Fibroblast of lung (primary cell): ENCODE measurements at regions not wholly inside any gene's neighbourhood (a gene's known extent, or its start where the extent isn't known, plus 50 kb on each side); places are given as distances from the start of the nearest gene placed in this dataset.

Source experiments
- DNase-seq, 2 donors: peaks; one replicate each; pipeline versions ENCODE4 v3.0.0 to v3.0.0-alpha.2; 2010; ENCODE audit warnings: low read depth in 2 of 2
- H2AFZ ChIP-seq: 2 replicates; pipeline ENCODE4 v1.5.1; 2012; ENCODE audit warnings: low read length, control low read depth, inconsistent platforms
- H3K27ac ChIP-seq: 2 replicates; pipeline ENCODE4 v1.5.1; 2011; ENCODE audit warnings: low read length, control low read depth; ENCODE audit not compliant: insufficient read depth
- H3K27me3 ChIP-seq: 2 replicates; pipeline ENCODE4 v1.5.1; 2011; ENCODE audit warnings: mild to moderate bottlenecking, low read length; ENCODE audit not compliant: control insufficient read depth, insufficient read depth
- H3K36me3 ChIP-seq: 2 replicates; pipeline ENCODE4 v1.5.1; 2011; ENCODE audit warnings: low read length; ENCODE audit not compliant: control insufficient read depth, insufficient read depth
- H3K4me1 ChIP-seq: 2 replicates; pipeline ENCODE4 v1.5.1; 2011; ENCODE audit warnings: low read length; ENCODE audit not compliant: control insufficient read depth, insufficient read depth; ENCODE audit errors: extremely low read depth
- H3K4me2 ChIP-seq: 2 replicates; pipeline ENCODE4 v1.5.1; 2011; ENCODE audit warnings: low read length, control low read depth; ENCODE audit not compliant: insufficient read depth; ENCODE audit errors: extremely low read depth
- H3K4me3 ChIP-seq, 4 experiments: fragments of 200-600 bp in 1 of 4; sonication (generic) in 1 of 4; replicated peaks in 1 of 4; 2 replicates each; pipeline ENCODE4 v1.5.1; 2011 to 2016; ENCODE audit warnings: low read length in 4 of 4, low read depth in 3 of 4, mild to moderate bottlenecking in 3 of 4, control low read depth in 2 of 4, inconsistent platforms in 1 of 4, mixed read lengths in 1 of 4; ENCODE audit not compliant: insufficient read depth in 1 of 4; ENCODE audit errors: control extremely low read depth in 1 of 4
- H3K79me2 ChIP-seq: 2 replicates; pipeline ENCODE4 v1.5.1; 2012; ENCODE audit warnings: mild to moderate bottlenecking, low read length, inconsistent platforms; ENCODE audit not compliant: control insufficient read depth, insufficient read depth
- H3K9ac ChIP-seq: 2 replicates; pipeline ENCODE4 v1.5.1; 2011; ENCODE audit warnings: mild to moderate bottlenecking, low read length, control low read depth; ENCODE audit not compliant: insufficient read depth
- H3K9me3 ChIP-seq: 2 replicates; pipeline ENCODE4 v1.5.1; 2012; ENCODE audit warnings: low read depth, low read length; ENCODE audit not compliant: control insufficient read depth, insufficient read depth
- H4K20me1 ChIP-seq: 2 replicates; pipeline ENCODE4 v1.5.1; 2011; ENCODE audit warnings: low read length; ENCODE audit not compliant: control insufficient read depth, insufficient read depth; ENCODE audit errors: extremely low read depth
- EZH2 ChIP-seq: IDR thresholded peaks from 2 replicates; pipeline ENCODE4 v1.5.1; 2012; ENCODE audit warnings: low read length, control low read depth, mild to moderate bottlenecking; ENCODE audit errors: missing control alignments
- TF ChIP-seq, protein P1 (sequence below), 2 donors: IDR thresholded peaks in 1 of 2; conservative IDR thresholded peaks in 1 of 2; 1 replicate in 1 of 2; 2 replicates in 1 of 2; pipeline ENCODE4 v1.5.1; 2011 to 2012; ENCODE audit warnings: low read length in 2 of 2, control low read depth in 1 of 2, inconsistent platforms in 1 of 2, low read depth in 1 of 2, mild to moderate bottlenecking in 1 of 2

DNA sequence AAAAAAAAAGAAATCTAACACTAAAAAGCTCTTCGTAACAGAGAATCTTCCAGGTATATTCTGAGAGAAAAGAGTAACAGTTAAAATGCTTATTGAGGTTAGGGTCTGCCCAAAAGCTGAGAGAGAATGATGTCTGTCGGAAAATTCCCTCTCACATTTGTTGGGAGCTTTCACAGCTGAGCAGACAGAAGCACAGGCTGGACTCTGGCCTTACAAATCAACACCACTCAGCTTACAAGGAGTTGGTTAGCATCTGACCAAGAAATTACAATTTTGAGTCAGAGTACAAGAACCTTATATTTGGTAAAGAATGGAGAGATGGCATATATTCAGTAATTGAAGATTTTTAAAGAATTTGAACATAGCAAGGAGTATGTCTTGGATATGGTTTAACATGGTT is 1561.0 kb upstream of the RAG2 start:
- H3K27me3 ChIP-seq, result no peaks in the 10 kb centered on the region
- H3K4me2 ChIP-seq, result no peak overlapping the region
- no peak for DNase-seq

DNA sequence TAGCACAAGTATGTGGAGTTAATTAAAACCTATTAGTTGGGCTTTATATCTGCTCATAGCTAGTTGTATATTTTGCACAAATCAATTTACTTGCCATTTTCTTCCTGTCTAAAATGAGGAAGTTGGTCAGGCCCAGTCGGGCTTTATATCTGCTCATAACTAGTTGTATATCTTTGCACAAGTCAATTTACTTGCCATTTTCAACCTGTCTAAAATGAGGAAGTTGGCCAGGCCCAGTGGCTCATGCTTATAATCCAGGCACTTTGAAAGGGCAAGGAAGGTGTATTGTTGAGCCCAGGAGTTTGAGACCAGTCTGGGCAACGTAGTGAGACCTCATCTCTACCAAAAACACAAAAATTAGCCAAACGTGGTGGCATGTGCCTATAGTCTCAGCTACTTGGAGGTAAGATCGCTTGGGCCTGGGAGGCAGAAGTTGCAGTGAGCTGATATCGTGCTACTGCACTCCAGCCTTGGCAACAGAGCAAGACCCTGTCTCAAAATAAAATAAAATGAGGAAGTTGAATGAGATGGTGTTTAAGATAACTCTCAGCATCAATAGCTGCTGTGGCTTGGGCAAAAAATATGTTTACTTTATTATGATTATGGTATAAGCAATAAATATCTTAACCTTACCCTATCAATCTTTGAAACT is 1558.6 kb upstream of the RAG2 start:
- H2AFZ ChIP-seq, result no peak overlapping the region
- no peaks in the 10 kb centered on the region for H3K9me3 ChIP-seq
- no peaks in the 10 kb centered on the region for H3K4me1 ChIP-seq
- H4K20me1 ChIP-seq, result no peaks in the 10 kb centered on the region
- H3K27me3 ChIP-seq, result no peaks in the 10 kb centered on the region
- H3K9ac ChIP-seq, result no peak overlapping the region
- H3K79me2 ChIP-seq, result no peaks in the 10 kb centered on the region
- H3K36me3 ChIP-seq, result no peaks in the 10 kb centered on the region
- no peak overlapping the region for H3K4me3 ChIP-seq
- TF ChIP-seq, protein P1, sequence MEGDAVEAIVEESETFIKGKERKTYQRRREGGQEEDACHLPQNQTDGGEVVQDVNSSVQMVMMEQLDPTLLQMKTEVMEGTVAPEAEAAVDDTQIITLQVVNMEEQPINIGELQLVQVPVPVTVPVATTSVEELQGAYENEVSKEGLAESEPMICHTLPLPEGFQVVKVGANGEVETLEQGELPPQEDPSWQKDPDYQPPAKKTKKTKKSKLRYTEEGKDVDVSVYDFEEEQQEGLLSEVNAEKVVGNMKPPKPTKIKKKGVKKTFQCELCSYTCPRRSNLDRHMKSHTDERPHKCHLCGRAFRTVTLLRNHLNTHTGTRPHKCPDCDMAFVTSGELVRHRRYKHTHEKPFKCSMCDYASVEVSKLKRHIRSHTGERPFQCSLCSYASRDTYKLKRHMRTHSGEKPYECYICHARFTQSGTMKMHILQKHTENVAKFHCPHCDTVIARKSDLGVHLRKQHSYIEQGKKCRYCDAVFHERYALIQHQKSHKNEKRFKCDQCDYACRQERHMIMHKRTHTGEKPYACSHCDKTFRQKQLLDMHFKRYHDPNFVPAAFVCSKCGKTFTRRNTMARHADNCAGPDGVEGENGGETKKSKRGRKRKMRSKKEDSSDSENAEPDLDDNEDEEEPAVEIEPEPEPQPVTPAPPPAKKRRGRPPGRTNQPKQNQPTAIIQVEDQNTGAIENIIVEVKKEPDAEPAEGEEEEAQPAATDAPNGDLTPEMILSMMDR (conservative IDR thresholded peaks at IDR 0.05 in 1 of 2, IDR thresholded peaks at IDR 0.05 in 1 of 2; ENCODE audit: low read depth in 1 of 2, low read length in 2 of 2), result no peak
- TF ChIP-seq EZH2, result no peak
- H3K27ac ChIP-seq, result no peak overlapping the region
- no peak overlapping the region for H3K4me2 ChIP-seq
- DNase-seq, result no peak

More for the DNA sequence above, 1561.0 kb upstream of the RAG2 start:
- H3K9me3 ChIP-seq, result no peaks in the 10 kb centered on the region
- no peak overlapping the region for H2AFZ ChIP-seq
- H3K27ac ChIP-seq, result no peak overlapping the region
- no peaks in the 10 kb centered on the region for H4K20me1 ChIP-seq
- no peak for TF ChIP-seq EZH2
- TF ChIP-seq, protein P1 (conservative IDR thresholded peaks at IDR 0.05 in 1 of 2, IDR thresholded peaks at IDR 0.05 in 1 of 2; ENCODE audit: low read depth in 1 of 2, low read length in 2 of 2), result no peak
- no peaks in the 10 kb centered on the region for H3K79me2 ChIP-seq
- no peaks in the 10 kb centered on the region for H3K36me3 ChIP-seq
- no peak overlapping the region for H3K9ac ChIP-seq
- H3K4me3 ChIP-seq, result no peak overlapping the region
- H3K4me1 ChIP-seq, result no peaks in the 10 kb centered on the region

DNA sequence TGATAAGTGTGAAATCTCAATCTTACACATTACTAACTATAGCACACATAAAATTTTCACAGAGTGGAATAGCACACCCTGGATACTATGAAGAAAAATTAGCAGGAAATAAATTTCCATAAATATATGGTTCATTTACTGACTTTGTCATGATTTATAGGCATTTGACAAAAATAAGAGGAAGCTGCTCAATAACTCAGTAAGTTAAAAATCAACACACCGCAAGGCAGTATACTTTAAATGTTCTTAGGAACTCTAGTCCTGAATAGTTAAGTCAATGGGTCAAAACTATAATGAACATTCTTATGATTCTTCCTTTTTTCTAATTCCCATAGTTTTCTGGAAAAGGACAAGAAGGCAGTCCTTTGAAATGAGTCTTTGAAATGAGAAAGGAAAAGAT is 1557.8 kb upstream of the RAG2 start:
- Histone ChIP-seq H3K4me3 (no peak overlapping the region), H3K9me3 (no peaks in the 10 kb centered on the region), H3K4me1 (no peaks in the 10 kb centered on the region)

More for the DNA sequence above, 1557.8 kb upstream of the RAG2 start:
- Histone ChIP-seq H3K4me2 (no peak overlapping the region), H3K27ac (no peak overlapping the region), H3K9ac (no peak overlapping the region), H3K79me2 (no peaks in the 10 kb centered on the region), H3K27me3 (no peaks in the 10 kb centered on the region), H3K36me3 (no peaks in the 10 kb centered on the region), H2AFZ (no peak overlapping the region), H4K20me1 (no peaks in the 10 kb centered on the region)
- DNase-seq, result no peak
- TF ChIP-seq EZH2, result no peak
- TF ChIP-seq, protein P1 (conservative IDR thresholded peaks at IDR 0.05 in 1 of 2, IDR thresholded peaks at IDR 0.05 in 1 of 2; ENCODE audit: low read depth in 1 of 2, low read length in 2 of 2), result no peak
